Bronchial epithelial cell (primary cell): ENCODE measurements at regions not wholly inside any gene's neighbourhood (a gene's known extent, or its start where the extent isn't known, plus 50 kb on each side); places are given as distances from the start of the nearest gene placed in this dataset.

ENCODE experiments used
- DNase-seq: peaks from one replicate; pipeline ENCODE4 v3.0.0-alpha.2; 2010; ENCODE audit warnings: low read depth
- FAIRE-seq: peaks from 2 replicates; lab custom pipeline; 2011; peaks lifted over from hg19 to GRCh38; lab: Jason Lieb, UNC
- H3K27me3 ChIP-seq: 2 replicates; pipeline ENCODE4 v1.5.1; 2011; ENCODE audit warnings: low read length; ENCODE audit not compliant: control insufficient read depth, insufficient read depth
- H3K36me3 ChIP-seq: 2 replicates; pipeline ENCODE4 v1.5.1; 2011; ENCODE audit warnings: low read length; ENCODE audit not compliant: control insufficient read depth, insufficient read depth
- H3K4me3 ChIP-seq: 2 replicates; pipeline ENCODE4 v1.5.1; 2011; ENCODE audit warnings: mild to moderate bottlenecking, low read depth, low read length, control low read depth
- TF ChIP-seq, protein P1 (sequence below): IDR thresholded peaks from 2 replicates; pipeline ENCODE4 v1.5.1; 2011; ENCODE audit warnings: mild to moderate bottlenecking, moderate library complexity, low read length, control low read depth, inconsistent platforms; ENCODE audit not compliant: insufficient read depth, severe bottlenecking

DNA sequence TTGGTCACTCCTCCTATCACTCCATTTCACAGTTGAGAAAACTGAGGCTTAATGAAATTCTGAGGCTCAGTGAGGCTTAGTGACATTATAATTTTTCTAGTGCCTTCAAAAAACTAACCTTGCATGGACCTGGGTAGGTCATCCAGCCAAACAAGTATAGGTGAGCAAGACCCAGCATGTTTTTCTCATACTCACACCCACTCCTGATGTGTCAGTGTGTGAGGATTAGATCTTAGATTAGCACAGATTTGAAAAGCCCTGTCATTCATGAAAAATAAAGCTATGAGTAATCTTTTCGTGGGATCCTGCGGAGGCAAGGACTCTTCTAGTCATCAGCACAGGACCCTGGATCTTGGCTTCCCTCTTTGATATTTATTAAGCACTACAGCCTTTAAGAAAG, 146.7 kb downstream of the CHIC2 start:
- DNase-seq (peak; percentile 99), FAIRE-seq (no peak)
- Histone ChIP-seq H3K4me3 (no peak overlapping the region), H3K27me3 (no peaks in the 10 kb centered on the region), H3K36me3 (no peaks in the 10 kb centered on the region)
- TF ChIP-seq, protein P1, sequence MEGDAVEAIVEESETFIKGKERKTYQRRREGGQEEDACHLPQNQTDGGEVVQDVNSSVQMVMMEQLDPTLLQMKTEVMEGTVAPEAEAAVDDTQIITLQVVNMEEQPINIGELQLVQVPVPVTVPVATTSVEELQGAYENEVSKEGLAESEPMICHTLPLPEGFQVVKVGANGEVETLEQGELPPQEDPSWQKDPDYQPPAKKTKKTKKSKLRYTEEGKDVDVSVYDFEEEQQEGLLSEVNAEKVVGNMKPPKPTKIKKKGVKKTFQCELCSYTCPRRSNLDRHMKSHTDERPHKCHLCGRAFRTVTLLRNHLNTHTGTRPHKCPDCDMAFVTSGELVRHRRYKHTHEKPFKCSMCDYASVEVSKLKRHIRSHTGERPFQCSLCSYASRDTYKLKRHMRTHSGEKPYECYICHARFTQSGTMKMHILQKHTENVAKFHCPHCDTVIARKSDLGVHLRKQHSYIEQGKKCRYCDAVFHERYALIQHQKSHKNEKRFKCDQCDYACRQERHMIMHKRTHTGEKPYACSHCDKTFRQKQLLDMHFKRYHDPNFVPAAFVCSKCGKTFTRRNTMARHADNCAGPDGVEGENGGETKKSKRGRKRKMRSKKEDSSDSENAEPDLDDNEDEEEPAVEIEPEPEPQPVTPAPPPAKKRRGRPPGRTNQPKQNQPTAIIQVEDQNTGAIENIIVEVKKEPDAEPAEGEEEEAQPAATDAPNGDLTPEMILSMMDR, result no peak

DNA sequence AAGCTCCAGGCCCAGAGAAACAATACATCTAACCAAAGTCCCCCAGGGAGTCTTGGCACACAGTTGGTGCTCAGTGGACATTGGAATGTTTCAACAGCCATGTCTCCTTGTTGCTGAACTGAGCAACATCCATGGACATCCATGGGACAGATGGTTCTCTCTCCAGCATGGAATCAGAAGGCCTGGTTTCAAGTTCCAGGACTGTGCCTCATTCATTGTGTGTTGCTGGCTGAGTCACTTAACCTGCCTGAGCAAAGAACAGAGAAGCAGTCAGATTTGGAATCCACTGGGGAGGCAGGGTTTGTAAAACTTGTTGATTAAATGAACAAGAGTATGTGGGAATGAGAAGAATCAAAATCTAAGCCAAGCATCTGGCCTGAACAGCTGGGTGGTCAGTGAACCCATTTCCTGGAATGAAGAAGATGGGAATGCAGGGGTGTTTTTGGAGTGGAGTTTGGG, 147.9 kb downstream of the CHIC2 start:
- no peak for FAIRE-seq
- Histone ChIP-seq H3K4me3 (no peak overlapping the region), H3K36me3 (no peaks in the 10 kb centered on the region), H3K27me3 (no peaks in the 10 kb centered on the region)
- peak; percentile 94 for DNase-seq
- TF ChIP-seq, protein P1, result no peak

DNA sequence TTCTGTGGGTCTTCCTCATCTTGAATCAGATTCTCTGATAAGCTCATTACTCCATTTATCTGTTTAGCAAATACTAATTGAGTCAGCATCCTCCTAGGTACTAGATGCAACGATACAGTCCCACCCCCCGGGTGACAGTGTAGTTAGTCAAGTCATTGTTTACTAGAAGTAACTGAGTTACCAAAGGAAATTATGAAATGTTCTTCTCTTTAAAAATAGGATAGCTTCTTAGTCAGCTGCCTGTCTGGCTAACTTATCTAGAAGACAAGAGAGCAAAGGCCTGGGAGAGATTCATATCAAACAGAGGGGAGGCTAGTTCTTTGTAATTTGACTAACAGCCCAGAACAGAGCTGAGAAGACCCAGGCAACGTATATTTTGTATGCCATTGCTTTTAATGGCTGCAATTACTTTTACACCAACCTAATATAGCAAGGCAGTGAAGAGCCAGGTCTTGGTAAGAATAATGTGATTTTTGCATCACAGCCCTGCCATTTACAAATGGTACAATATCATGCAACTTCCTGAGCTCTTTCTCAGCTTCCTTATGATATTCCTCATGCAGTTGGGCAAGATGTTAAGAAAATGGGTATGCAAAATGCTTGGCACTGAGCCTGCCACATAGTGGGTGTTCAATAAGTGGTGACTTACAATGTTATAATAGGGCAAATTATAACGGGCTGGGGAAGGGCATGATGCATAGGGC, 149.9 kb downstream of the CHIC2 start:
- H3K36me3 ChIP-seq, result no peaks in the 10 kb centered on the region
- no peak overlapping the region for H3K4me3 ChIP-seq
- FAIRE-seq (peak; percentile 47), DNase-seq (peak; percentile 99)
- H3K27me3 ChIP-seq, result no peaks in the 10 kb centered on the region
- TF ChIP-seq, protein P1, result no peak

DNA sequence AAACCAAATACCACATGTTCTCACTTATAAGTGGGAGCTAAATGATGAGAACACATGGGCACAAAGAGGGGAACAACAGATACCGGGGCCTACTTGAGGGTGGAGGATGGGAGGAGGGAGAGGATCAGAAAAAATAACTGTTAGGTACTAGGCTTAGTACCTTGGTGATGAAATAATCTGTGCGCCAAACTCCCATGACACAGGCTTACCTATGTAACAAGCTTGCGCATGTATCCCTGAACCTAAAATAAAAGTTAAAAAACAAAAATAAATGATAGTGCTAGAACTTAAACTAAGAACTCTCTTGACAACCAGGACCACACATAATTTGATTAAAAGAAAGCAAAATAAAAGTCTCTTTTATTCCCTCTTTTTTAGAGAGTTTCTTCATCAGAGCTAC, 150.6 kb downstream of the CHIC2 start:
- Histone ChIP-seq H3K27me3 (no peaks in the 10 kb centered on the region), H3K4me3 (no peak overlapping the region), H3K36me3 (no peaks in the 10 kb centered on the region)
- DNase-seq, result peak; percentile 82
- FAIRE-seq, result no peak
- TF ChIP-seq, protein P1, result no peak

DNA sequence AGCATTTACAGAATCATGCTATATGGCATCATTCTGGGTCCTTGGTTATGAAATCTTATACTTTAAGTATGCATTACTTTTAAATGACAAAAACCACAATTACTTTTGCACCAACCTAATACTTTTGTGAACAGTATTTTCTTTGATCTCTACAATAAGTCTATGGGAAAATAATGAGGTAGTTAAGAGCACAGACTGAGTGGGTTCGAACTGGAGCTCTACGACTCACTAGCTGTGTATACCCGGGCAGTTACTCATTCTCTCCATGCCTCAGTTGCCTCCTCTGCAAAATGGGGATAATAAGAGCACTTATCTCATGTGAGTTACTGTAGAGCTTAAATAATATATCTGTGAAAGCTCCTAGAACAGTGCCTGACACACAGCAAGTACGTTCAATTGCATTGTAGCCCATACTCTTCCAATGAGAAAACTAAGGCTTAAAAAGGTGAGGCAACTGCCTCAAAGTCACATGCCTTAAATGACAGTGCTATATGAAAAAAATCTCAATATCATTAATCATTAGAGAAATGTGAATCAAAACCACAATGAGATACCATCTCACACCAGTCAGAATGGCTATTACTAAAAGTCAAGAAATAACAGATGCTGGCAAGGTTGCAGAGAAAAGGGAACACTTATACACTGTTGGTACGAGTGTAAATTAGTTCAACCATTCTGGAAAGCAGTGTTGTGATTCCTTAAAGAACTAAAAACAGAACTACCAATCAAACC, 151.5 kb downstream of the CHIC2 start:
- FAIRE-seq, result no peak
- Histone ChIP-seq H3K4me3 (no peak overlapping the region), H3K27me3 (no peaks in the 10 kb centered on the region), H3K36me3 (no peaks in the 10 kb centered on the region)
- TF ChIP-seq, protein P1, result no peak
- peak; percentile 34 for DNase-seq
